GM12878 (cell line): ENCODE measurements at regions not wholly inside any gene's neighbourhood (a gene's known extent, or its start where the extent isn't known, plus 50 kb on each side); places are given as distances from the start of the nearest gene placed in this dataset.

ENCODE experiments used
- ATAC-seq: fragments of 200-7000 bp; cut with Tn5 transposase; 3 replicates; pipeline ENCODE4 v1.9.1; 2020; ENCODE audit warnings: mild to moderate bottlenecking, moderate library complexity
- BruUV-seq: library from RNA; stranded (reverse); fragments of 400-500 nt; replicated peaks from 2 replicates; lab custom pipeline; 2021; lab: Mats Ljungman, UMichigan
- CTCF ChIA-PET: fragments of 300-600 bp; sonication (Branson Sonifier 250); formaldehyde crosslinking; extraction: SDS; loops from one replicate; lab custom pipeline; 2021; ENCODE audit warnings: inconsistent platforms; lab: Yijun Ruan, JAX
- POLR2A ChIA-PET: fragments of 350-600 bp; formaldehyde crosslinking; extraction: SDS; loops from one replicate; lab custom pipeline; 2021; ENCODE audit warnings: inconsistent platforms; lab: Charles Lee
- RAD21 ChIA-PET: fragments of 300-600 bp; sonication (Branson Sonifier 250); formaldehyde crosslinking; loops from one replicate; lab custom pipeline; 2023; ENCODE audit warnings: antibody characterized with exemption; ENCODE audit not compliant: unreplicated experiment; lab: Charles Lee
- SMC1A ChIA-PET: fragments of 300-600 bp; sonication (Branson Sonifier 250); formaldehyde crosslinking; loops from one replicate; lab custom pipeline; 2023; ENCODE audit not compliant: unreplicated experiment, uncharacterized antibody; lab: Charles Lee
- DNase-seq: peaks from one replicate; pipeline ENCODE4 v3.0.0-alpha.2; 2011; ENCODE audit warnings: low read depth, low spot score
- FAIRE-seq: peaks from 3 replicates; lab custom pipeline; 2011; peaks lifted over from hg19 to GRCh38; lab: Jason Lieb, UNC
- H2AFZ ChIP-seq: 2 replicates; pipeline ENCODE4 v1.6.0; 2011; ENCODE audit warnings: low read depth, low read length, control low read depth; ENCODE audit not compliant: control insufficient read depth
- H3K27ac ChIP-seq: 2 replicates; pipeline ENCODE4 v1.5.1; 2011; ENCODE audit warnings: control low read depth; ENCODE audit not compliant: control insufficient read depth, insufficient read depth
- H3K27me3 ChIP-seq, 2 experiments: replicated peaks in 1 of 2; 2 replicates each; pipeline versions ENCODE4 v1.6.0 to v1.6.1; 2011; ENCODE audit warnings: low read length in 1 of 2; ENCODE audit not compliant: control insufficient read depth in 2 of 2, insufficient read depth in 2 of 2
- H3K36me3 ChIP-seq, 2 experiments: 2 replicates each; pipeline ENCODE4 v1.5.1; 2011; ENCODE audit warnings: low read length in 1 of 2; ENCODE audit not compliant: control insufficient read depth in 2 of 2, insufficient read depth in 2 of 2
- H3K4me1 ChIP-seq: 2 replicates; pipeline ENCODE4 v1.6.1; 2011; ENCODE audit warnings: mild to moderate bottlenecking, low read length, moderate library complexity, mixed read lengths; ENCODE audit not compliant: control insufficient read depth, insufficient read depth
- H3K4me2 ChIP-seq: 2 replicates; pipeline ENCODE4 v1.6.0; 2011; ENCODE audit warnings: control low read depth; ENCODE audit not compliant: control insufficient read depth, insufficient read depth
- H3K4me3 ChIP-seq: fragments of 200-600 bp; sonication (generic); 2 replicates; pipeline ENCODE4 v1.5.1; 2016
- H3K79me2 ChIP-seq: 2 replicates; pipeline ENCODE4 v1.6.0; 2011; ENCODE audit warnings: low read length; ENCODE audit not compliant: control insufficient read depth, insufficient read depth
- H3K9ac ChIP-seq: 2 replicates; pipeline ENCODE4 v1.8.0; 2011; ENCODE audit warnings: low read length, control low read depth, mixed read lengths; ENCODE audit not compliant: control insufficient read depth, insufficient read depth
- H3K9me3 ChIP-seq: replicated peaks from 3 replicates; pipeline ENCODE4 v1.5.1; 2011; ENCODE audit warnings: mild to moderate bottlenecking, low read length; ENCODE audit not compliant: control insufficient read depth, insufficient read depth
- H4K20me1 ChIP-seq: 2 replicates; pipeline ENCODE4 v1.6.0; 2011; ENCODE audit not compliant: control insufficient read depth, insufficient read depth
- ATF7 ChIP-seq: fragments of 450-650 bp; IDR thresholded peaks from 2 replicates; pipeline ENCODE4 v1.6.1; 2016; ENCODE audit warnings: low read depth, mild to moderate bottlenecking
- CBFB ChIP-seq: IDR thresholded peaks from 2 replicates; pipeline ENCODE4 v1.6.1; 2016; ENCODE audit warnings: antibody characterized with exemption, low read depth
- CREB1 ChIP-seq: IDR thresholded peaks from 2 replicates; pipeline ENCODE4 v1.6.1; 2012; ENCODE audit warnings: low read depth, mild to moderate bottlenecking, inconsistent platforms
- EED ChIP-seq: sonication (generic); IDR thresholded peaks from 2 replicates; pipeline ENCODE4 v1.6.1; 2016; ENCODE audit warnings: antibody characterized with exemption, low read depth
- HCFC1 ChIP-seq: fragments of 150-350 bp; IDR thresholded peaks from 2 replicates; pipeline ENCODE4 v1.6.1; 2014; ENCODE audit warnings: low read length
- HDAC2 ChIP-seq: fragments of 200-600 bp; sonication (generic); IDR thresholded peaks from 2 replicates; pipeline ENCODE4 v1.6.1; 2017
- MEF2A ChIP-seq: IDR thresholded peaks from 2 replicates; pipeline ENCODE4 v1.6.1; 2011; ENCODE audit warnings: low read depth, mild to moderate bottlenecking, low read length, moderate library complexity; ENCODE audit not compliant: insufficient read depth
- NFYB ChIP-seq: IDR thresholded peaks from 2 replicates; pipeline ENCODE4 v1.6.1; 2011; ENCODE audit warnings: low read depth, mild to moderate bottlenecking, low read length, improper control_type of control experiment, moderate library complexity; ENCODE audit not compliant: insufficient read depth
- POLR2A ChIP-seq: IDR thresholded peaks from 2 replicates; pipeline ENCODE4 v1.6.1; 2011; ENCODE audit warnings: low read depth, mild to moderate bottlenecking, low read length
- SMARCA5 ChIP-seq: fragments of 450-650 bp; IDR thresholded peaks from 2 replicates; pipeline ENCODE4 v1.6.1; 2017; ENCODE audit warnings: mild to moderate bottlenecking
- TBL1XR1 ChIP-seq: IDR thresholded peaks from 2 replicates; pipeline ENCODE4 v1.6.1; 2012; ENCODE audit warnings: low read depth, low read length, improper control_type of control experiment
- ZNF217 ChIP-seq: fragments of 450-650 bp; IDR thresholded peaks from 2 replicates; pipeline ENCODE4 v1.6.1; 2017; ENCODE audit warnings: antibody characterized with exemption, mild to moderate bottlenecking
- in situ Hi-C: fragments of 300-500 bp; cut with MboI; formaldehyde crosslinking; loops from 9 replicates; pipeline ENCODE4 v1.14.3; 2018; ENCODE audit warnings: mixed read lengths
- intact Hi-C: fragments of 100-400 bp; cut with micrococcal nuclease; formaldehyde crosslinking; loops from one replicate; pipeline ENCODE4 v1.14.2; 2022; ENCODE audit not compliant: unreplicated experiment
- TF ChIP-seq, protein P1 (sequence below): fragments of 450-650 bp; IDR thresholded peaks from 2 replicates; pipeline ENCODE4 v1.6.1; 2017; ENCODE audit warnings: borderline replicate concordance
- TF ChIP-seq, protein P2 (sequence below): fragments of 450-650 bp; IDR thresholded peaks from 2 replicates; pipeline ENCODE4 v1.6.1; 2017; ENCODE audit warnings: mild to moderate bottlenecking, moderate library complexity
- TF ChIP-seq, protein P3 (sequence below): IDR thresholded peaks from 2 replicates; pipeline ENCODE4 v1.6.1; 2012; ENCODE audit warnings: low read depth, low read length, improper control_type of control experiment

GRCh38 chr1:208951908-208952307 is 631.6 kb upstream of the CAMK1G start:
- intact Hi-C loops: no loop called here
- SMC1A ChIA-PET: no interaction called here

GRCh38 chr1:208962867-208963266 is 620.6 kb upstream of the CAMK1G start:
- Histone ChIP-seq H3K79me2 (no peaks in the 10 kb centered on the region), H3K36me3 (no peaks in the 10 kb centered on the region), H3K27me3 (no peaks in the 10 kb centered on the region), H3K27ac (no peak overlapping the region), H3K9me3 (no peaks in the 10 kb centered on the region), H2AFZ (no peak overlapping the region), H3K4me3 (no peak overlapping the region), H3K4me2 (no peak overlapping the region), H3K4me1 (no peaks in the 10 kb centered on the region), H3K9ac (no peak overlapping the region), H4K20me1 (no peaks in the 10 kb centered on the region)
- RAD21 ChIA-PET: no interaction called here
- BruUV-seq: no TSS peak
- intact Hi-C loops: no loop called here
- CTCF ChIA-PET: no interaction called here
- TF ChIP-seq SMARCA5 (no peak), EED (no peak), CBFB (no peak), HDAC2 (no peak), CREB1 (no peak), ATF7 (no peak), TBL1XR1 (no peak), ZNF217 (no peak), POLR2A (no peak), NFYB (no peak), HCFC1 (no peak)
- TF ChIP-seq, protein P1, sequence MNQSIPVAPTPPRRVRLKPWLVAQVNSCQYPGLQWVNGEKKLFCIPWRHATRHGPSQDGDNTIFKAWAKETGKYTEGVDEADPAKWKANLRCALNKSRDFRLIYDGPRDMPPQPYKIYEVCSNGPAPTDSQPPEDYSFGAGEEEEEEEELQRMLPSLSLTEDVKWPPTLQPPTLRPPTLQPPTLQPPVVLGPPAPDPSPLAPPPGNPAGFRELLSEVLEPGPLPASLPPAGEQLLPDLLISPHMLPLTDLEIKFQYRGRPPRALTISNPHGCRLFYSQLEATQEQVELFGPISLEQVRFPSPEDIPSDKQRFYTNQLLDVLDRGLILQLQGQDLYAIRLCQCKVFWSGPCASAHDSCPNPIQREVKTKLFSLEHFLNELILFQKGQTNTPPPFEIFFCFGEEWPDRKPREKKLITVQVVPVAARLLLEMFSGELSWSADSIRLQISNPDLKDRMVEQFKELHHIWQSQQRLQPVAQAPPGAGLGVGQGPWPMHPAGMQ: no peak
- TF ChIP-seq, protein P2, sequence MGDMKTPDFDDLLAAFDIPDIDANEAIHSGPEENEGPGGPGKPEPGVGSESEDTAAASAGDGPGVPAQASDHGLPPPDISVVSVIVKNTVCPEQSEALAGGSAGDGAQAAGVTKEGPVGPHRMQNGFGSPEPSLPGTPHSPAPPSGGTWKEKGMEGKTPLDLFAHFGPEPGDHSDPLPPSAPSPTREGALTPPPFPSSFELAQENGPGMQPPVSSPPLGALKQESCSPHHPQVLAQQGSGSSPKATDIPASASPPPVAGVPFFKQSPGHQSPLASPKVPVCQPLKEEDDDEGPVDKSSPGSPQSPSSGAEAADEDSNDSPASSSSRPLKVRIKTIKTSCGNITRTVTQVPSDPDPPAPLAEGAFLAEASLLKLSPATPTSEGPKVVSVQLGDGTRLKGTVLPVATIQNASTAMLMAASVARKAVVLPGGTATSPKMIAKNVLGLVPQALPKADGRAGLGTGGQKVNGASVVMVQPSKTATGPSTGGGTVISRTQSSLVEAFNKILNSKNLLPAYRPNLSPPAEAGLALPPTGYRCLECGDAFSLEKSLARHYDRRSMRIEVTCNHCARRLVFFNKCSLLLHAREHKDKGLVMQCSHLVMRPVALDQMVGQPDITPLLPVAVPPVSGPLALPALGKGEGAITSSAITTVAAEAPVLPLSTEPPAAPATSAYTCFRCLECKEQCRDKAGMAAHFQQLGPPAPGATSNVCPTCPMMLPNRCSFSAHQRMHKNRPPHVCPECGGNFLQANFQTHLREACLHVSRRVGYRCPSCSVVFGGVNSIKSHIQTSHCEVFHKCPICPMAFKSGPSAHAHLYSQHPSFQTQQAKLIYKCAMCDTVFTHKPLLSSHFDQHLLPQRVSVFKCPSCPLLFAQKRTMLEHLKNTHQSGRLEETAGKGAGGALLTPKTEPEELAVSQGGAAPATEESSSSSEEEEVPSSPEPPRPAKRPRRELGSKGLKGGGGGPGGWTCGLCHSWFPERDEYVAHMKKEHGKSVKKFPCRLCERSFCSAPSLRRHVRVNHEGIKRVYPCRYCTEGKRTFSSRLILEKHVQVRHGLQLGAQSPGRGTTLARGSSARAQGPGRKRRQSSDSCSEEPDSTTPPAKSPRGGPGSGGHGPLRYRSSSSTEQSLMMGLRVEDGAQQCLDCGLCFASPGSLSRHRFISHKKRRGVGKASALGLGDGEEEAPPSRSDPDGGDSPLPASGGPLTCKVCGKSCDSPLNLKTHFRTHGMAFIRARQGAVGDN: no peak
- SMC1A ChIA-PET: no interaction called here
- ATAC-seq: no peak
- POLR2A ChIA-PET: no interaction called here
- DNase-seq: no peak
- in situ Hi-C loops: no loop called here
- FAIRE-seq: no peak

More at GRCh38 chr1:208951908-208952307, 631.6 kb upstream of the CAMK1G start:
- Histone ChIP-seq H4K20me1 (no peaks in the 10 kb centered on the region), H2AFZ (no peak overlapping the region), H3K4me2 (no peak overlapping the region), H3K4me3 (no peak overlapping the region), H3K9ac (no peak overlapping the region), H3K36me3 (no peaks in the 10 kb centered on the region), H3K79me2 (no peaks in the 10 kb centered on the region), H3K27me3 (no peaks in the 10 kb centered on the region; a peak in 1 of 4 replicates), H3K27ac (no peak overlapping the region), H3K4me1 (no peaks in the 10 kb centered on the region), H3K9me3 (no peaks in the 10 kb centered on the region)
- no TSS peak for BruUV-seq
- no peak for TF ChIP-seq MEF2A
- TF ChIP-seq, protein P3, sequence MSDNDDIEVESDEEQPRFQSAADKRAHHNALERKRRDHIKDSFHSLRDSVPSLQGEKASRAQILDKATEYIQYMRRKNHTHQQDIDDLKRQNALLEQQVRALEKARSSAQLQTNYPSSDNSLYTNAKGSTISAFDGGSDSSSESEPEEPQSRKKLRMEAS: no peak
- FAIRE-seq (no peak), DNase-seq (no peak), ATAC-seq (no peak)
- RAD21 ChIA-PET: no interaction called here
- CTCF ChIA-PET: no interaction called here
- POLR2A ChIA-PET: no interaction called here
- in situ Hi-C loops: no loop called here
